Endothelial cell of umbilical vein (primary cell): ENCODE measurements at regions not wholly inside any gene's neighbourhood (a gene's known extent, or its start where the extent isn't known, plus 50 kb on each side); places are given as distances from the start of the nearest gene placed in this dataset.

Experiments used
- CTCF ChIP-seq, 2 donors: IDR thresholded peaks; 1 replicate in 1 of 2; 2 replicates in 1 of 2; pipeline ENCODE4 v1.5.1; 2011; ENCODE audit warnings: low read length in 2 of 2, mild to moderate bottlenecking in 2 of 2, moderate library complexity in 2 of 2, control low read depth in 1 of 2, inconsistent platforms in 1 of 2, low read depth in 1 of 2; ENCODE audit not compliant: insufficient read depth in 1 of 2; ENCODE audit errors: extremely low read depth in 1 of 2
- EZH2 ChIP-seq: IDR thresholded peaks from 2 replicates; pipeline ENCODE4 v1.6.1; 2012; ENCODE audit warnings: borderline replicate concordance, low read depth, mild to moderate bottlenecking, moderate library complexity, low read length, inconsistent platforms; ENCODE audit not compliant: severe bottlenecking
- FOS ChIP-seq: IDR thresholded peaks from 2 replicates; pipeline ENCODE4 v1.6.1; 2011; ENCODE audit warnings: mild to moderate bottlenecking, low read length, moderate library complexity, borderline replicate concordance; ENCODE audit not compliant: insufficient read depth
- GATA2 ChIP-seq: IDR thresholded peaks from 2 replicates; pipeline ENCODE4 v1.7.0; 2011; ENCODE audit warnings: low read depth, mild to moderate bottlenecking, moderate library complexity, mixed read lengths, low read length; ENCODE audit not compliant: insufficient read length, insufficient read depth
- JUN ChIP-seq: IDR thresholded peaks from 2 replicates; pipeline ENCODE4 v1.6.1; 2011; ENCODE audit warnings: borderline replicate concordance, low read depth; ENCODE audit not compliant: insufficient read length, insufficient read depth
- MAX ChIP-seq: IDR thresholded peaks from 2 replicates; pipeline ENCODE4 v1.6.1; 2011; ENCODE audit not compliant: insufficient read depth, insufficient read length
- MYC ChIP-seq: IDR thresholded peaks from one replicate; pipeline ENCODE4 v1.6.1; 2011; ENCODE audit warnings: mild to moderate bottlenecking, low read depth, low read length
- POLR2A ChIP-seq: IDR thresholded peaks from 2 replicates; pipeline ENCODE4 v1.6.1; 2012; ENCODE audit warnings: low read depth, mild to moderate bottlenecking, control low read depth, low read length
- POLR2AphosphoS5 ChIP-seq: IDR thresholded peaks from 2 replicates; pipeline ENCODE4 v1.6.1; 2012; ENCODE audit warnings: low read depth, mild to moderate bottlenecking, control low read depth, low read length, moderate library complexity; ENCODE audit not compliant: insufficient read depth

GRCh38 chr15:95921404-95921803 lies 409.1 kb upstream of the NR2F2 start:
- TF ChIP-seq CTCF (IDR thresholded peaks at IDR 0.05; ENCODE audit: extremely low read depth in 1 of 2, insufficient read depth in 1 of 2, low read depth in 1 of 2, low read length in 2 of 2): no peak
- no peak for TF ChIP-seq POLR2AphosphoS5
- no peak for TF ChIP-seq EZH2
- TF ChIP-seq POLR2A: no peak
- no peak for TF ChIP-seq MAX
- no peak for TF ChIP-seq MYC
- no peak for TF ChIP-seq GATA2
- TF ChIP-seq JUN: no peak
- no peak for TF ChIP-seq FOS
